Fibroblast of upper back skin (primary cell): ENCODE measurements at regions not wholly inside any gene's neighbourhood (a gene's known extent, or its start where the extent isn't known, plus 50 kb on each side); places are given as distances from the start of the nearest gene placed in this dataset.

Source experiments
- DNase-seq: peaks from one replicate; pipeline ENCODE4 v3.0.0-alpha.2; 2013

DNA sequence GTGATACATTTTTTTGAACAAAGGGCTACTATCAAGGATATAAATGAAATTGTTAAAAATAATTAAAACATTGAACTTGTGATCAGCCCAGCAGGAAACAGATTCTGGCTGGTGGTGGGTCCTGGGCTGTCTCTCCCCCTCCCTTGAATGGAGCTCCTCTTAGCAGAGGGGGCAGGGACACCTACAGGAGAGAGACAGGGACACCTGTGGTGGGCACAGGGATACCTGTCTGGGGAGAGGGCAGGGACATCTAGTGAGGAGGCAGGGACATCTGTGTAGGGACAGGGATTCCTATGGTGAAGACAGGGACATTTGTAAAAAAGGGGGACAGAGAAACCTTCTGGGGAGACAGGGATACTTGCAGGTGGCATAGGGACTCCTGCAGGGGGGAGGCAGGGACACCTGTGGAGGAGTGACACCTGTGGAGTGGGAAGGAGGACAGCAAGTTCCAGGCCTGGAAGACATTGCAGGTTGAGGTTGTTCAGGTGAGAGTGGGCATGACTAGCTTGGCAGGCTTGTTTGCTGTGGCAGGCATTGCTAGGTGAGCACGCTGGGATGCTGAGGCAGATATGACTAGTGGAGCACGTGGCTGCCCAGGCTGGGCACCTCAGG lies 264.2 kb downstream of the IRX2 start:
- DNase-seq: no peak

DNA sequence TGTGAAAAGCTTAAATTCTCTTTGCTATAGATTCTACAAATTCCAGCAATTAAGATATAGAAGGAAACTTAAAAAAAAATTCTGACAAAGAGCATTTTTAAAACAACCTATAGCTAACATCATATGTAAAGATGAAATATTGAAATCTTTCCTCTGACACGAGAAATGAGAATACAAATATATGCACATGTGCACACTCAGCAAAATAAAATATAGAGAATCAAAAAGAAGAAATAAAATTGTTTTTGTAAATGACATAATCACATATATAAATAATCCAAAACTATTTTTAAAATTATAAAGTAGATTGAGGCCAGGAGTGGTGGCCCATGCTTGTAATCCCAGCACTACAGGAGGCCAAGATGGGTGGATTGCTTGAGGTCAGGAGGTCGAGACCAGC lies 265.1 kb downstream of the IRX2 start:
- no peak for DNase-seq

DNA sequence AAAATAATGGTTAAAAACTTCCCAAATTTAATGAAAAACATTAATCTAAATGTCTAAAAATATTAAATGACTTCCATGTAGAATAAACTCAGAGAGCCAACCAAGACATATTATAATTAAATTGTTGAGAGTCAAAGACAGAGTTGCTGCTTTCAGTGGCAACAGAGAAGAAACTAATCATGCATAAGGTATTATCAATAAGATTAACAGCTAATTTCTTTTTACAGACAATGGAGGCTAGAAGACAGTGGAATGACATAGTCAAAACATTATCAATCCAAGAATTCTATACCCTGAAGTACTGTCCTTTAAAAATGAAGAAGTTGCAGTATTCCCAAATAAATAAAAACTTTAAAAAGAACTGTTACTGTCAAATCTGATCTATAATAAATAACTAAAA lies 268.7 kb downstream of the IRX2 start:
- no peak for DNase-seq

DNA sequence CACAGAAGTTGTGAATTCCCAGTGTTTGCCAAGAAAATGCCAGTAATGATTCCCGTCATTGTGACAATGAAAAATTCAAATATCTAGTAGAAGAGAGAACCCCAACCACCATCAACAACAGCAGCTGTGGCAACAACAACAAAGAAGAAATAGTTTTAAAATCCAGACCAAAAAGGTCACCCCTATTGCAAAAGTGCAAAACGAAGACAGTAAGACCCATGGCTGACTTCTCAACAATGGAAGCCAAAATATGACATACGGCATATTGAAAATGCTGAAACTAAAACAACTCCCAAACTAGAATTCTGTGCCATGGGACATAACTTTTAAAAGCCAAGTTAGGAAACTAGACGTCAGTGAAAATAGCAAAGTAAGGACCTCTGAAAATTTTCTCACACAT lies 270.6 kb downstream of the IRX2 start:
- no peak for DNase-seq

DNA sequence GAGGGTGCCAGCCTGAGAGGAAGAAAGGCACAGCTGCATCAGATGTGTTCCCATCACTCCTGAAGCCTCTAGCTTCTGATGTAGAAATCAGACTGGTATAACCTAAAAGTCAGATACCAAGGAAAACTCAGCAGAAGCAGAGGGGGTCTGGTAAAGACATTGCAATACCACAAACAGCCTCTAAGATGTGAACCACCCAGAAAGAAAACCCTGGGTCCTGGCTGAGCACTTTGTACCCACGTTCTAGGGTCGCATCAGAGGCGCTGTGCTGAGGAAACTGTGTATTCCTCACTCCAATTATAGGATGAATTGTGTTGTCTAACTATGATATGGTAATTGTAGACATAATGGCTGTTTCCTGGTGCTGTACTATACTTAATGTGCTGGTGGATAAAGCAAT lies 275.6 kb downstream of the IRX2 start:
- no peak for DNase-seq

DNA sequence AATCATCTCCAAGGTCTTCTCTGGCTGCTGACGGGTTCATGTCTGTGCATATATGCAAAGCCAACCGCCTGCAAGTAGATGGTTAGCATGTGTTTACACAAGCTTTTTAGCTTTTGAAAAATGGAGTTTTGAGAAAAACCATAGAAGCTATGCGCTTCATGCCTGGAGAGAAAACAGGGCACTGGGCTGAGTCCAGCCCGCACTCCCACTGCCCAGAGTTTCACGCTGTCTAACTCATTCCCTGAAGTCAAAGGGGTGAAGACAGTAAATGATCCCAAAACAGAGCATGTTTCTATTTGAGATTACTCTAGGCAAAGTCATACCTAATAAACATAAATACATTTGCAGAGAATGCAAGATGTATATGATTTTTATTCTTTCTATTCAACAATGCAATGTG lies 278.8 kb downstream of the IRX2 start:
- DNase-seq: no peak

DNA sequence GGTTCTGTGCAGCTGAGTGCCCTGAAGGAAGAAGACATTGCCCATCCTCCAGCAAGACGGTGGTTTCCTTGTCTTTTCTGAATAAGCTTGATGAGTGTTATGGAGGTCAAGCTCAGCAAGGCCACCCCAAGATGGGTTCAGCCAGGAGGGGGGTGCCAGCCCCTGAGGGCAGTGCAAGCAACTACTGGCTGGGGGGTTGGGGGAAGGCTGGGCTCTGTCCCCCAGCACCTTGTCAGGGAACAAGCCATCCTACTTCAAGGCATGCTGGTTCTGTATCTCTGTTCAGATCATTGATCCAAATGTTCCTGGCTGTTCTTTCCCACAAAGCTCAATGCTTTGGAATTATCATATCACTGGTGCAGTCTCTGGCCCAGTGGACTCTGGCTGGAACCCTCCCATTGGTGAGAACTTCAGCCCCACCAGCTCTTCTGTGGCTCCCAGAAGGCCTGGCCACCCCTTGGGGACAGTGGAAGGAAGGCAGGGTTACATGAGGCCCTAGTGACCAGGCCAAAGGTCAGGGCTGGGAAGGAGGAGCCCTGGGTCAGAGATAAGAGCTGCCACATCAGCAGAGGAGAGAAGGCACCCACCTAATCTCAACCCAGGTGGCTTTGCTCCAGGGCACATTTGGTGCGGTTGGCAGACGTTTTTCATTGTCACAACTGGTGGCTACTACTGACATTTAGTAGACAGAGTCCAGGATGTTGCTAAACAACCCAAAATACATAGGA lies 280.2 kb downstream of the IRX2 start:
- DNase-seq: no peak

DNA sequence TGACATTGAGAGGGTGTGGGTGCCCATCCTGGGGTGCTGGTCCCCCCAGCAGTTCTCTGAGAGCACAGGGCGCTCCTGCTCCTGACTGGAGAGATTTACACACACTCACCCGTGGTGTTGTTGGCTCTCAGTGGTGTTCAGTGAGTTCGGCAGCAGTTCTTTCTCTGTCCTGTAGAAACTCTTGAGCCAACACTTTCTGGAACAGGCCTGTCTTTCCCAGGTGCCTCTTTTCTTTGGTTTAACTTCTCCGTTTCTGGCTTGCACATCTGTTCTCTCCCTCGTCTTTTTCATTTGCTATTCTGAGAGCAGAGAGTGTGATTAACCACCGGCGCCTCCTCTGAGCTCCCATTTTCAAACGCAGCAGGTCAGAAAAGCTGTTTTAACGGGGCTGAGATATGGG lies 284.5 kb downstream of the IRX2 start:
- no peak for DNase-seq

DNA sequence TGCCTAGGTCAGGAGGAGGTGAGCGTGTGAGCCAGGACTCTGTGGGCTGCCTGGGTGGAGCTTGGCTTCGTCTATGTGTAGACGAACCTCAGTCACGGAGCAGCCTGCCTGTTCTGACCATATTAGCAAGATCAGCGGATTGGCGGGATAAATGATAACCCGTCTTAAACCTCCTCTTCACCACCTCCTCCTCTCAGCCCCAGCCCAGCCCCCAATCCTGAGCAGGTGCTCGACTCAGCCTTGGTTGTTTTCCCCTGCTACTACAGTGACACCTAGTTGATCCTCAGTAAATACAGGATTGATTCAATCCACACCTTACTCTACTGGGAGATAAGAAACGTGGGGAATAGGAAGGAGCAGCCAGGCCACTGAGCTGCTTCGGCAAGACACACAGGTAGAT lies 286.1 kb downstream of the IRX2 start:
- DNase-seq: no peak

DNA sequence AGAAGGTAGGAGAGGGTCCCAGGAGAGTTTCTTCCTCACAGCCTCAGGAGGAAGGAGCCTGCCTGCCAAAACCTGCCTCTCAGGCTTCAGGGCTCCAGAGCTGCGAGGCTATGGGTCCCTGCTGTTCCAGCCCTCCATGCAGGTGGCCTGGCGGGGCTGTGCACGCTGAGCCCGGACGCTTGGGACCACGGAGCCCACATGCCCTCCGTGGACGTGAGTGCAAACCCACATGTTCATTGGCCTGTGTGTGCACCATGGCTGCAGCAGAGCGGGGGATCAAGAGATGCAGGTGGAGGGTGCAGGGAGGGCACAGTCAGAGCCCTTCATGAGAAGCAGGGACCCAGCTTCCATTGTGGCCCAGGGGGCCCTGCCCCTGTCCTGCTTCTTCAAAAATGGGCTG lies 287.3 kb downstream of the IRX2 start:
- no peak for DNase-seq

DNA sequence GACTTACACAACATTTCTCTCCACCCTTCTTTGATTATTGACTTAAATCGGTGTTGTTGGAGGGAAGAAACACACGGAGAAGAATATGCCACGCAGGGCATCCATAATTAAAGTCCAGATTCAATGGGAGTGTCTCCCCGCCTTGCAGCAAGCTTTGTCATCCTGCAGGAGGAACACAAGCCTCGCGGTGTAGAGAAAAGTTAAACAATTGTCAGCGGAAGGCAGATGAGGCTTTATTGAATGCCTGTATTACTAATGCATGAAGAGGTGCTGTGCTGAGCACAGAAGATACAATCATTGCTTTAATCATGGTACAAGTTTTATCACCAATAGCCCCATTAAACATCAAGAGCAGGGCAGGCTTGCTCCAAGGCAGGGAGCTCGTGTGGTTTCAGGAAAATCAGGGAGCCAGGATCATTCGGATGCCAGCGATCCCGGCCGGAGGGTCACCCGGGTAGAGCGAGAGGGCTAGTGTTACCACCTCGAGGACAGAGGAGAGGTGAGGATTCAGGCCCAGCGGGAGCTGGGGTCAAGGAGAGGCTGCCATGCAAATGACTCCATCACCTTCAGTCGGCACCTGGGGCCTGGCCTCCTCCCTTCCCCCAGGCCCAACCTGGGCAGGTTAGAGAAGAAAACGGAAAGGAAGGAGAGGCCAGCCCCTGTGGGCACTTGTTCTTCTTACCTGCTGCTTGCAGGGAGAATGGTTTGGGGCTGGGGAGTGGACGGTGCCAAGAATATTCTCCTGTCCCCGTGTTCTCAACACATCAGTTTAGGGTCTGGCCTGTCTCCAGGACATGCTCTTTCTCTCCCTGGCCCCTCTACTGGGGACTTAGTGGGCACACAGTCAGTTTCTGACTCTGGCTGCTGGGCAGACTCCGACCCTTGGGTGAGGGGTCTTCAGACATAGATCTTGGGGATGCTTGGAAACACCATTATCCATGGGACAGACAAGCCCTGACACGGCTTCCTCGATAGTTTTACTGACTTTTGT lies 289.5 kb downstream of the IRX2 start:
- no peak for DNase-seq

DNA sequence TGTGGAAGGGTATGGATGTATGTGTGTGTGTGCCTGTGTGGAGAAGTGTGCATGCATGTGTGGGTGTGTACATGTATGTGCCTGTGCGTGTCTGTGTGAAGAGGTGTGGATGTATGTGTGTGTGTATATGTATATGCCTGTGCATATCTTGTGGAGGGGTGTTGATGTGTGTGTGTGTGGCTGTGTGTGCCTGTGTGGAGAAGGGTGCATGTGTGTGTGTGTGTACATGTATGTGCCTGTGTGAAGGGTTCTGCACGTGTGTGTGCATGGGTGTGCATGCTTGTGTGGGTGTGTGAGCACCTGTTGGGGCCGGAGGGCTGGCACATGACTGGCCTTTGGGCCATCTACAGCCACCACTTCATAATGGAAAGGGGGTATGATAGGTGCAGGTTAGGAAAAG lies 291.4 kb downstream of the IRX2 start:
- DNase-seq: no peak

DNA sequence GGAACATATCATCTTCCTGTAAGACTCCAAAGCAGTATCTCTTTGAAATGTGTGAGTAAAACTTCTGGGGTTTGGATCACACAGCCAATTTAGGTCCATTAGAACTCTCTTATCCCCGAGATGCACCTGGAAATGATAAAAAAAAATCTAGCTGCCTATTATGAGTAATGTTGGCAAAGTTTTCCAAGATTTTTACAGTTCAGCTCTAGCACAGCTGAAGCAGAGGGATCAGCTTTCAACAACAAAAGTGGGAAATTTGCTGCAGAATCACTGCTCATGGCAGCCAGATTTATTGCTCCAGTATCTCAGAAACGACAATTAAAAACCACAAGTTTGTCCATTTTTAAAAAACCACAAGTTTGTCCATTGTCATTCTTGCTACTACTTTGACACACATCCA lies 292.2 kb downstream of the IRX2 start:
- DNase-seq: peak; percentile 9

DNA sequence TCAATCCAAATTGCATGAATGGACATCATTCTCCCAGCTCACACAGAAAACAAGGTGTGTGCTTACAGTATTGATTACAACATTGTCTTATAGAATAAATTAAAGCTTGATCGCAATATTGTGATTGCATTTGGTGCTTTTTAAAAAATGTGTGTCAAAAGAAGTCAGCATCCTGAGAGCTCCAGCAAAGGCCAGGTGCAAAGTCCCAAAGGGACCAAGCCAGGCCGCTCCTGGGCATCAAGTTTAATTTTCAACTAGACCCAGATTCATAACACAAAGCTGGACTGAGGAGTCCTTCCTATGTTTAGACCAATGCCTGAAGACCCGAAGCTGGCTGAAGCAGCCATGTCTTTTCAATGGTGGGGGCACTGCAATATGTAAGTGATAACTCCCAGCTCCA lies 295.6 kb downstream of the IRX2 start:
- no peak for DNase-seq

DNA sequence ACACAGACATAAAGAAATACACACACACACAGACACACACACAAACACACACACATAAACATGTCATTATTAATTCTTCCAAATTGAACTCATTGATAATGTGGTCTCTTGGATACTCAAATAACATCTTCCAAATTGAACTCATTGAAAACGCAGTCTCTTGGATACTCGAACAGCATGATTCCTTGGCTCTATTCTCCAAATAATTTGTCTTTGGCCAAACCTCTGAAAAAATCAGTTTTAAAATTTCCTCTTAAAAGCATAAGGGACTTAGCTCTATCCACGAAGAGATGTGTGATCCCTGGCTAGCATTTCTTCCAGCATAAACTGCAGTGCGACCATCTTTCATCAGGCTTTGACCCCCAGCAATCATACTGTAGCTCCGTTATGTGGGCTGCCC lies 296.6 kb downstream of the IRX2 start:
- no peak for DNase-seq

DNA sequence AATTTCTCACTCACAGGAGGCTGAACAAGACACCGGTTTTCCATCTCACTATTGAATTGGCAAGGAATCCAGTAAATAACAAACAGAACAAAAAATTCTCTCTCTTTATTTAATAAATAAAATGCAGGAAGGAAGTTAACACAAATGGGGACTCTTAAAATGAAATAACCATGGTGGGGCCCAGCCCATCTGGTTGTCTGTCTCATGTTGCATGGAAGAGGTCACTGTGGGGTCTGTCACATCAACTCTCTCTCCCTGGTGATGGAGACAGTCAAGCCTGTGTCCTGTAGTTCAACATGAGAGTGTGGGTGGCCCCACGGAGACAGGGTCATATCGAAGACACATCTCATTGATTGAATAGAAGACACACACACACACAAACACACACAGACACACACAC lies 297.7 kb downstream of the IRX2 start:
- no peak for DNase-seq

DNA sequence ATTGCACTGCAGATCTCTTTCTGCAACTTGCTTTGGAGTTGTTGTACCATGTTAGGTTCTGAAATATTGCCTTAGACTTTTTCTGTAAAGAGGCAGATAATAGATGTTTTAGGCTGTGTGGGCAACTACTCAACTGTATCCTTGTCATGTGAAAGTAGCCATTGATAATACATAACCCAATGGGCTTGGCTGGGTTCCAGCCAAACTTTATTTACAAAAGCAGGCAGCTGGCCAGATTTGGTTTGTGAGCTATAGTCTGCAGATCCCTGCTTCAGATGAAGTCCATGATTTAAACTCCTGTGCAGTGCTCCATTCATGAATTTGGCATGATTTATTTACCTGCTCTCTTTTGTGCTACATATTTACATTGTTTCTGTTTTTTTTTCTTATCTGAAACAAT lies 300.4 kb downstream of the IRX2 start:
- no peak for DNase-seq

DNA sequence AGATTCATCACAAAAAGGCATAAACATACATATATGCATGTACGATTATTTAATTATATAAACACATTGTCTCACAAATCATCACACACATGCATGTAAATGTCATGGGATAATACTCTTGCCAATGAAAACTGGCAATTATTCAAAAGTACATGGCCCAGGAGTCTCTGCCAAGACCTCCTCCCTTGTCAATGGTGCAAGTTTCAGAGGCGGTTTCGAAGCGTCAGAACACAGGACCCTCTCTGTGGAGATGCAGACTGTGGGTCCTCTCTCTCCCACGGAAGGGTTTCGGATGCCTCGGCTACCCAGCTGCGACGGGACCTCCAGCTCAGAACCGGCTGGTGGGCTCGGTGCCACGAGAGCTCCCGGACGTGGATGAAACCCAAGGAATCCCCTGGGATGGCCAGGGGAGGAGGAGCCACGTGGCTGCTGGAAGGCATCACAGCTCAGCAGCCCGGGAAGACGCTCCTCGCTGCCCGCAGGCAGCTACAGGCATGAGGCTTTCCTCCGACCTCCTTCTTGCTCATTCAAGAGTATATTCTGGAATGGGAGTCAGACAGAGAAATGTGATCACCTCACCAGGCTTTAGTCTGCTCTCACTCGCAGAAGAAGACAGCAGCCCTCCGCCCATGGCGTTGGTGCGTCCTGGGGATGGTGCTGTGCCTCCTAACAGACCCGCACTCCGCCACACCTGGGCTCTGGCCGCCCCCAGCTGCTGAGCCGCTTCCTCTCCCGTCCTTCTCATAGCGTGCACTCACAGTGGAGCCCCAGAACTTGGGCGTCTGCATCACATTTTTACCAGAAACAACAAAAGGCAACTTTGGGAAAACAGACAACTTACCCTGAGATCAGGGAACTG lies 308.8 kb downstream of the IRX2 start:
- no peak for DNase-seq

DNA sequence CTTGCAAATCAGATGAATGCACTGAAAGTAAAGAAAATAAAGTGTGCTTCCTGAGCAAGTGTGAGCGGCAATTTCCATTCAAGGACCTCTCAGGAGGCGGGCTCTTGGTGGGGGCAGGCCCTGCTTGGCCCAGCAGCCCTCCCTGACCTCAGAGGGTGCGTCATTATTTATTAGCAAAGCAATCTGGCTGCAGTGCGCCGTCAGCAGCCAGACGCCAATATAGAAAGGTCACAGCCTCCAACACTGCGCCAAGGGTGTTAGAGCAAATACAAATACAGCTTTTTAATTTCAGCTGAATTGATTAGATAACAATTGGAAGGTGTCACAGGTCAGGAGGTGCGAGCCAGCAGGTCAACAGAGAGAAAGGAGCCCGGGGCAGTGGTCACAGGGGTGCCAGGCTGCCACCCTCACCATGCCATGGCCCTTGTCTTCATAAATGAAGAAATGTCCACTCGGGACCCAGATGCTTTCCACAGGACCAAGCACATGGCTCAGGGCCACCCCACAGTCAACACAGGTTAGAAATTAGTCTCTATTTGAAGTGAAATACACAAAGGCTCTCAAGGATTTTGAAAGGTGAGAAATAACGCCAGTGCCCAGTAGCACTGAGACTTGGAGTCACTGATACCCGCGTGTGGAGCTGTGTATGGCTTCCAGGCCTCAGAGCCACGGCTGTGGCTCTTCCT lies 309.8 kb downstream of the IRX2 start:
- DNase-seq: no peak

DNA sequence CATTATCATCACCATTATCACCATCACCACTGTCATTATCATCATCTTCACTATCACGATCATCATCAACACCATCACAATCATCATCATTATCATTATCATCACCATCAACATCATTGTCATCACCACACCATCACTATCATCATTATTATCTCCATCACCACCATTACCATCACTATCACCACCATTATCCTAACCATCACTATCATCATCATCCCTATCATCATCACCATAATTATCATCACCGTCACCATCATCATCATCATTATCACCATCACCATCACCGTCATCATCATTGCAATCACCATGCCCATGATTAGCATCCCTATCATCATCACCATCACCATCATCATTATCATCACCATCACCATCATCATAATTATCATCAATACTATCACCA lies 311.9 kb downstream of the IRX2 start:
- DNase-seq: no peak

DNA sequence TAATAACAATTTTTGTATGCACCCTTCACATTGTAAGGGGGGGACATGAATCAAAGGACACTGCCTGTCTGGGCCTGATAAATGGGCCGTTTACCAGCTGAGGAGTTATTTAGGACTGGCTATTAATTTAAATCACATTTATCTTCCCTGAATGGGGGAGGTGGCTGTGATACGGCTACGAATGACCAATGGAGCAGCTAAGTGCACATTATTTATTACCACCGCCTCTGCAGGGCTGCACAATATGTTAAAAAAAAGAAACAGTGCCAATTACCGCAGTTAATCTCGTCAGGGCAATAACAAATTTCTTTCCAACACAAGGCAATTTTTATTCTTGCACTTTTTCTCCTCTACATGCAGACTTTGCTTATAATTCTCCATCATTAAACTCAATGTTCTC lies 318.4 kb downstream of the IRX2 start:
- no peak for DNase-seq
